AG09319 (cell line): ENCODE measurements at regions not wholly inside any gene's neighbourhood (a gene's known extent, or its start where the extent isn't known, plus 50 kb on each side); places are given as distances from the start of the nearest gene placed in this dataset.

Experiments
- DNase-seq: peaks from one replicate; pipeline ENCODE4 v3.0.0-alpha.2; 2010; ENCODE audit warnings: low read depth; ENCODE audit errors: extremely low read depth
- CTCF ChIP-seq: IDR thresholded peaks from 2 replicates; pipeline ENCODE4 v1.5.1; 2011; ENCODE audit warnings: low read depth, mild to moderate bottlenecking, inconsistent platforms, low read length, moderate library complexity

- no peak for TF ChIP-seq CTCF
- DNase-seq, result no peak
These were observed 383.0 kb upstream of the JARID2 start for GRCh38 chr6:14862845-14863244.

- DNase-seq, result no peak
- TF ChIP-seq CTCF, result peak; percentile 10
These were observed 381.7 kb upstream of the JARID2 start for GRCh38 chr6:14863902-14864850.

GRCh38 chr6:14865531-14866100 lies 380.3 kb upstream of the JARID2 start:
- DNase-seq, result no peak
- no peak for TF ChIP-seq CTCF

GRCh38 chr6:14867802-14868201 lies 378.1 kb upstream of the JARID2 start:
- TF ChIP-seq CTCF, result no peak
- no peak for DNase-seq

- no peak for DNase-seq
- TF ChIP-seq CTCF, result no peak
These were observed 374.6 kb upstream of the JARID2 start for GRCh38 chr6:14871221-14871620.

GRCh38 chr6:14873101-14873500 lies 372.8 kb upstream of the JARID2 start:
- DNase-seq, result no peak
- TF ChIP-seq CTCF, result no peak

- TF ChIP-seq CTCF, result no peak
- no peak for DNase-seq
These were observed 372.0 kb upstream of the JARID2 start for GRCh38 chr6:14873781-14874441.
